Thyroid gland (tissue), 4 donors: ENCODE measurements at regions not wholly inside any gene's neighbourhood (a gene's known extent, or its start where the extent isn't known, plus 50 kb on each side); places are given as distances from the start of the nearest gene placed in this dataset.

Experiments
- POLR2A ChIP-seq, 2 donors: fragments of 450-650 bp; IDR thresholded peaks; one replicate each; pipeline ENCODE4 v1.6.1; 2017; ENCODE audit warnings: antibody characterized with exemption in 2 of 2, mild to moderate bottlenecking in 2 of 2, moderate library complexity in 1 of 2
- TF ChIP-seq, protein P1 (sequence below), 6 experiments: fragments of 200-600 bp in 3 of 6; fragments of 450-650 bp in 3 of 6; sonication (generic) in 3 of 6; IDR thresholded peaks; one replicate each; pipeline ENCODE4 v1.5.1; 2016 to 2019; ENCODE audit warnings: antibody characterized with exemption in 6 of 6, mild to moderate bottlenecking in 2 of 6, inconsistent platforms in 1 of 6, moderate library complexity in 1 of 6

DNA sequence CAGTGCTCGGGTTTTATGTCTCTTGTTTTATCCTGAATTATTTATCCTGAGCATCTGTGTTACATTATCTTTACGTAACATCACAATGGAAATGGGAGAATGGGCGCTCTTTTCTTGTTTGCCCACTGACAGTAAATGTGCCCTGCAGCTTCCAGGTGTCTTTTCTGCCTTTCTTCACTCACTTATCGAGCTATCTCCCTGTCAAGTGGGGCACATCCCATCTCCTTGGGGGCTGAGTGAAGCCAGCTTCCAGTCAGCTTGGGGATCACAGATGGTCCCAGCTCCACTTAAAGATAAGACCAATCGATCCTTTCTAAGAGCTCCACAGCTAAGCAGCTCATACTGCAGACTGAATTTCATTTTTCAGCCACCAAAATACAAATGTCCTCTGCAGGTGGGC lies 125.8 kb downstream of the KBTBD8 start:
- no peak for TF ChIP-seq POLR2A (IDR thresholded peaks at IDR 0.05)
- TF ChIP-seq, protein P1, sequence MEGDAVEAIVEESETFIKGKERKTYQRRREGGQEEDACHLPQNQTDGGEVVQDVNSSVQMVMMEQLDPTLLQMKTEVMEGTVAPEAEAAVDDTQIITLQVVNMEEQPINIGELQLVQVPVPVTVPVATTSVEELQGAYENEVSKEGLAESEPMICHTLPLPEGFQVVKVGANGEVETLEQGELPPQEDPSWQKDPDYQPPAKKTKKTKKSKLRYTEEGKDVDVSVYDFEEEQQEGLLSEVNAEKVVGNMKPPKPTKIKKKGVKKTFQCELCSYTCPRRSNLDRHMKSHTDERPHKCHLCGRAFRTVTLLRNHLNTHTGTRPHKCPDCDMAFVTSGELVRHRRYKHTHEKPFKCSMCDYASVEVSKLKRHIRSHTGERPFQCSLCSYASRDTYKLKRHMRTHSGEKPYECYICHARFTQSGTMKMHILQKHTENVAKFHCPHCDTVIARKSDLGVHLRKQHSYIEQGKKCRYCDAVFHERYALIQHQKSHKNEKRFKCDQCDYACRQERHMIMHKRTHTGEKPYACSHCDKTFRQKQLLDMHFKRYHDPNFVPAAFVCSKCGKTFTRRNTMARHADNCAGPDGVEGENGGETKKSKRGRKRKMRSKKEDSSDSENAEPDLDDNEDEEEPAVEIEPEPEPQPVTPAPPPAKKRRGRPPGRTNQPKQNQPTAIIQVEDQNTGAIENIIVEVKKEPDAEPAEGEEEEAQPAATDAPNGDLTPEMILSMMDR (IDR thresholded peaks at IDR 0.05) = no peak
